Peyer's patch (tissue), 4 donors: ENCODE measurements at regions not wholly inside any gene's neighbourhood (a gene's known extent, or its start where the extent isn't known, plus 50 kb on each side); places are given as distances from the start of the nearest gene placed in this dataset.

Experiments used
- CTCF ChIP-seq, 6 experiments: fragments of 450-650 bp in 4 of 6; fragments of 200-600 bp in 2 of 6; sonication (generic) in 1 of 6; IDR thresholded peaks; one replicate each; pipeline ENCODE4 v1.5.1; 2017 to 2019; ENCODE audit warnings: antibody characterized with exemption in 6 of 6, mild to moderate bottlenecking in 3 of 6, moderate library complexity in 1 of 6
- POLR2A ChIP-seq, 2 donors: fragments of 450-650 bp; IDR thresholded peaks; one replicate each; pipeline ENCODE4 v1.5.1; 2017; ENCODE audit warnings: antibody characterized with exemption in 2 of 2, mild to moderate bottlenecking in 2 of 2, moderate library complexity in 2 of 2

DNA sequence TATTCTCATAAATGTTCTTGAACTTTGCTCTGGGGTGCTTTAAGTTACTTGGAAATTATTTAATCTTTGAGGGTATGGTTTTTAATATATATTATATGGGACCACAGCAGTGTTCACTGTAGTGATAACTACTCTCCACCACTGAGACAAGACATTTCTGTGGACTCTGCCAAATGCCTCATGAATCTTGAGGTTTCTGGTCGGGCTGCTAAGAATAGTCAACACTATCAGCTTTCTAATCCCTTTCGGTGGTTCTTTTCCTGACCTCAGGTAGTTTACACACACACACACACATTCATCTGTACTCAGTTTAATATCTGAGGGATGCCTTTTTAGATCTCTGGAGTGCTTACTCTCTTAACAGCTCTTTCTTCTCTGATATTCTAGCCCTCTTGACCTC, 500.7 kb downstream of the MAFB start:
- TF ChIP-seq CTCF (IDR thresholded peaks at IDR 0.05) (no peak), POLR2A (IDR thresholded peaks at IDR 0.05) (no peak)
